GM12865 (cell line): ENCODE measurements at regions not wholly inside any gene's neighbourhood (a gene's known extent, or its start where the extent isn't known, plus 50 kb on each side); places are given as distances from the start of the nearest gene placed in this dataset.

ENCODE experiments used
- DNase-seq: peaks from one replicate; pipeline ENCODE4 v3.0.0; 2010; ENCODE audit warnings: low read depth
- H3K4me3 ChIP-seq: 2 replicates; pipeline ENCODE4 v1.5.1; 2011; ENCODE audit warnings: mild to moderate bottlenecking, low read depth, low read length, control low read depth
- CTCF ChIP-seq: IDR thresholded peaks from 2 replicates; pipeline ENCODE4 v1.5.1; 2011; ENCODE audit warnings: low read length, control low read depth, low read depth, inconsistent platforms; ENCODE audit not compliant: insufficient read depth; ENCODE audit errors: missing control alignments

- peak; percentile 65 for DNase-seq
- TF ChIP-seq CTCF: no peak
Measured at GRCh38 chr22:47695176-47695575, 932.7 kb downstream of the TBC1D22A start.

DNA sequence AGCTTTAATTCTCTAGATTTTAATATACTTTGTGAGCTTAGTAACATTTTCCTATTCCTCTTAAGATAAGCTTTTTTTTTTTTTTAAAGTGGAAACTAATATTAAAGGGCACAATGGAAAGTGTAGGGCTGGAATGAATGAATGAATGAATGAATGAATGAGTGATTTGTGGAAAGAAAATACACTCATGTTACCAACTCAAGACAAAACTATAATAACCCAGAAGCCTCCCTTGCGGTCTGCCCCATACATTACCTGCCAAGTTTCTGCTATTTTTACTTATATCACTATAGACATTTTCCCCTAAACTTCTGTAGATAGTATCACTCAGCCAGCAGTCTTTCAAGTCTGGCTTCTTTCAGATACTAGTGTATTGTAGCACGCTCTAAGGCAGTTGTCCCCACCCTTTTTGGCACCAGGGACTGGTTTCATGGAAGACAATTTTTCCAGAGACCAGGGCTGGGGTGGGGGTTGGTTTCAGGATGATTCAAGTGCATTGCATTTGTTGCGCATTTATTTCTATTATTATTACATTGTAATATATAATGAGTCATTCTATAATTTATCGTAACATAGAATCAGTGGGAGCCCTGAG lies 932.2 kb downstream of the TBC1D22A start:
- H3K4me3 ChIP-seq: no peak overlapping the region
- no peak for TF ChIP-seq CTCF
- DNase-seq: no peak

More at GRCh38 chr22:47695176-47695575, 932.7 kb downstream of the TBC1D22A start:
- H3K4me3 ChIP-seq: no peak overlapping the region

DNA sequence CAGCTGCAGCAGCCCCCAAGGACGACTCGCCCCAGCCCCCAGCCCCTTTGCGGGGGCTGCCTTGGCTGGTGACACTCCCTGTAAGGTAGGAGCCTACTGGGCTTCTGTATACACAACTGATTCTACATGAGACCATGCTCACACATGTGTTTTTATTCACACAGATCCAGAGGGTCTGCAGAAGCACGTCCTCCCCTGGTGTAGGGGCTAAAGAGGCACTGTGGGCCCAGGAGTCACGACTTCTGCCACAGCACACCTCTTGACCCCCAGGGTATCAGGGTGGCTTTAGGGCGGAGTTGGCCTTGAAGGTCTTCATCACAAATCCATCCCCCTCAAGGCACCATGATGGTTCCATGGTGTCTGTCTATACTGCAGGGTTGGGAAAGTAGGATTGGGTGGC lies 931.2 kb downstream of the TBC1D22A start:
- no peak for DNase-seq
- no peak overlapping the region for H3K4me3 ChIP-seq
- no peak for TF ChIP-seq CTCF

DNA sequence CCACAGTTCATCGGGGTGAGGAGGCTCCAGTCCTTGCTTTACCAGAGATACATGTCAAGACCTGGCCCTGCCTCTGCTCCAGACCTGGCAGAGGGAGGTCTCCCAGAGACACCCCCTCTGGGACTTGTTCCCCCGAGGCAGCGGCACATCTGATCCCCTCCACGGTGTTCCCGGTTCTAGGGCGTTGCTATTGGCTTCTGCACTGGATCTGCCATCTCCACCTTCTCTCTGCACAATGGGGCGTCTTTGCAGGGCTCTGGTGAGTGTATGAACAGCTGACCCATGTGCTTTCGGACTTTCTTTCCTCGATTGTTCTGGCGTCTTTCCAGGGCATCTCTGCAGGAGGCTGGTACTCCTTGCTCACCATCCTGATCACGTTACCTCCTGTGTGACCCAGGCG lies 930.4 kb downstream of the TBC1D22A start:
- TF ChIP-seq CTCF: no peak
- no peak for DNase-seq
- H3K4me3 ChIP-seq: no peak overlapping the region

DNA sequence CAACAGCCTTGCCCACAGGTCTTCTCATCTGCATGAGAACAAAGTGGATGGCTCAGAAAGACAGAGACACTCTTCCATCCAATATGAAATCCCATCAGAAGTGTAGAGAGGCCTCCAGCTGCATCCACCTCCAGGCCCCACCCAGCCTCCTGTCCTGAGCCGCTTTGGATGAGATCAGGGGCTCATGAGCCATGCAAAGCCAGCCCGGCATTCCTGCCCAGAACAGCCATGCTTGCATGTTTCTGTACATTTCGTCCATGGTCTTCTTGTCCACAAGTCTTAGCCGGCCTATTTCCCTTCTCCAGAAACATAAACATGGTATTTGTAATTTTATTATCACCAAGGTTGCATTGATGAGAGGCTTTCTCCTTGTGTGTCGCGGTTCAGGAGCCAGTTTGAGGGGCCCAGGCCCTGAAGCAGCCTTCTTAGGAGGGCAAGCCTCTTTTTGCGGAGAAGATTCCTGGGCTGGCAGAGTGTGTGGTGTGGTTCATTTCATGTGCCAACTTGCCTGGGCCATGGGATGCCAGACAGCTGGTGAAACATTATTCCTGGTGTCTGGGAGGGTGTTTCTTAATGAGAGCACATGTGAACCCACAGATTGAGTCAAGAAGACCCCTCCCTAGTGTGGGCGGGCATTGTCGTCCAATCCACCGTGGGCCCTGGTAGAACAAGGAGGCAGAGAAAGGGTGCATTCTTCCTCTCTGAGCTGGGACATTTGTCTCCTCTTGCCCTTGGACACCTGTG lies 928.9 kb downstream of the TBC1D22A start:
- no peak for DNase-seq
- H3K4me3 ChIP-seq: no peak overlapping the region
- no peak for TF ChIP-seq CTCF

- TF ChIP-seq CTCF: no peak
- H3K4me3 ChIP-seq: no peak overlapping the region
- DNase-seq: no peak
Measured at GRCh38 chr22:47690586-47690985, 928.1 kb downstream of the TBC1D22A start.
